HCT116 (cell line): ENCODE measurements at regions not wholly inside any gene's neighbourhood (a gene's known extent, or its start where the extent isn't known, plus 50 kb on each side); places are given as distances from the start of the nearest gene placed in this dataset.

Experiments
- ATAC-seq: fragments of 200-7000 bp; cut with Tn5 transposase; 2 replicates; pipeline ENCODE4 v1.9.1; 2020; ENCODE audit warnings: mild to moderate bottlenecking, moderate library complexity
- BruUV-seq: library from RNA; stranded (reverse); fragments of 400-500 nt; replicated peaks from 2 replicates; lab custom pipeline; 2021; lab: Mats Ljungman, UMichigan
- CTCF ChIA-PET: fragments of 300-600 bp; sonication (Branson Sonifier 250); formaldehyde crosslinking; loops from one replicate; lab custom pipeline; 2021; ENCODE audit warnings: antibody characterized with exemption; lab: Charles Lee
- POLR2A ChIA-PET: fragments of 300-600, 350-600 bp; sonication (Branson Sonifier 250); formaldehyde crosslinking; loops from one replicate; lab custom pipeline; 2021; ENCODE audit warnings: antibody characterized with exemption; lab: Charles Lee
- RAD21 ChIA-PET, 2 experiments: fragments of 300-600 bp; sonication (Branson Sonifier 250); formaldehyde crosslinking; loops; one replicate each; lab custom pipeline; 2023; ENCODE audit warnings: low total read pairs in 2 of 2; ENCODE audit not compliant: uncharacterized antibody in 2 of 2, unreplicated experiment in 2 of 2, low non-redundant PET in 1 of 2; lab: Charles Lee
- DNase-seq: peaks from one replicate; pipeline ENCODE4 v3.0.0-alpha.2; 2010; ENCODE audit warnings: low read depth, low spot score
- H2AFZ ChIP-seq: fragments of 200-600 bp; shearing (Covaris generic), sonication (generic); 2 replicates; pipeline ENCODE4 v1.6.1; 2017; ENCODE audit warnings: low read depth, mixed run types, mixed read lengths, antibody characterized with exemption, low read length; ENCODE audit not compliant: poor library complexity, severe bottlenecking
- H3K27ac ChIP-seq: 2 replicates; pipeline ENCODE4 v1.5.1; 2012; ENCODE audit warnings: low read depth, low read length
- H3K27me3 ChIP-seq: fragments of 200-600 bp; sonication (generic); 2 replicates; pipeline ENCODE4 v1.6.1; 2016; ENCODE audit warnings: mixed run types, low read length, mixed read lengths; ENCODE audit not compliant: insufficient read depth
- H3K36me3 ChIP-seq, 2 experiments: fragments of 200-500 bp in 1 of 2; fragments of 200-600 bp in 1 of 2; sonication (Bioruptor generic) in 1 of 2; sonication (generic) in 1 of 2; 2 replicates each; pipeline versions ENCODE4 v1.5.1 to v1.6.1; 2014 to 2016; ENCODE audit warnings: low read length in 2 of 2, inconsistent platforms in 1 of 2, mixed read lengths in 1 of 2, mixed run types in 1 of 2; ENCODE audit not compliant: insufficient read depth in 2 of 2, control insufficient read depth in 1 of 2
- H3K4me1 ChIP-seq, 2 experiments: fragments of 200-600 bp in 1 of 2; sonication (generic) in 1 of 2; 2 replicates each; pipeline versions ENCODE4 v1.5.1 to v1.6.1; 2012 to 2017; ENCODE audit warnings: low read length in 2 of 2, inconsistent platforms in 1 of 2, mild to moderate bottlenecking in 1 of 2, mixed read lengths in 1 of 2, mixed run types in 1 of 2, moderate library complexity in 1 of 2; ENCODE audit not compliant: insufficient read depth in 2 of 2, control insufficient read depth in 1 of 2
- H3K4me2 ChIP-seq: fragments of 200-600 bp; sonication (generic); 2 replicates; pipeline ENCODE4 v1.6.1; 2017; ENCODE audit warnings: mixed run types, low read length, mixed read lengths
- H3K4me3 ChIP-seq, 2 experiments: fragments of 200-600 bp in 1 of 2; sonication (generic) in 1 of 2; replicated peaks in 1 of 2; 2 replicates each; pipeline ENCODE4 v1.5.1; 2011 to 2016; ENCODE audit warnings: low read length in 2 of 2, control low read depth in 1 of 2, low read depth in 1 of 2, mild to moderate bottlenecking in 1 of 2, mixed read lengths in 1 of 2, mixed run types in 1 of 2
- H3K79me2 ChIP-seq: fragments of 200-600 bp; sonication (generic); 2 replicates; pipeline ENCODE4 v1.6.1; 2017; ENCODE audit warnings: mild to moderate bottlenecking, mixed run types, low read length, moderate library complexity, mixed read lengths; ENCODE audit not compliant: insufficient read depth
- H3K9ac ChIP-seq: fragments of 200-600 bp; sonication (generic); 2 replicates; pipeline ENCODE4 v1.6.1; 2016; ENCODE audit warnings: low read length, mixed read lengths
- H3K9me2 ChIP-seq: fragments of 200-600 bp; sonication (generic), shearing (Covaris generic); 2 replicates; pipeline ENCODE4 v1.6.1; 2017; ENCODE audit warnings: mixed run types, mild to moderate bottlenecking, moderate library complexity; ENCODE audit not compliant: insufficient read depth
- H3K9me3 ChIP-seq, 2 experiments: fragments of 200-500 bp in 1 of 2; fragments of 200-600 bp in 1 of 2; sonication (Bioruptor generic) in 1 of 2; sonication (generic) in 1 of 2; 2 replicates each; pipeline ENCODE4 v1.6.1; 2014 to 2017; ENCODE audit warnings: low read length in 2 of 2, mixed read lengths in 2 of 2, inconsistent platforms in 1 of 2, low read depth in 1 of 2, mild to moderate bottlenecking in 1 of 2, mixed run types in 1 of 2, moderate library complexity in 1 of 2; ENCODE audit not compliant: control insufficient read depth in 1 of 2, insufficient read depth in 1 of 2
- H4K20me1 ChIP-seq: fragments of 200-600 bp; sonication (generic), shearing (Covaris generic); 2 replicates; pipeline ENCODE4 v1.6.1; 2017; ENCODE audit warnings: mixed run types, mild to moderate bottlenecking, moderate library complexity; ENCODE audit not compliant: insufficient read depth
- ATF3 ChIP-seq: IDR thresholded peaks from 2 replicates; pipeline ENCODE4 v1.6.1; 2012
- CBX3 ChIP-seq: IDR thresholded peaks from 2 replicates; pipeline ENCODE4 v1.6.1; 2012; ENCODE audit warnings: low read depth
- CTCF ChIP-seq, 3 experiments: fragments of 200-600 bp in 1 of 3; sonication (generic) in 1 of 3; IDR thresholded peaks in 2 of 3; conservative IDR thresholded peaks in 1 of 3; 2 replicates each; pipeline ENCODE4 v1.5.1; 2012 to 2017; ENCODE audit warnings: low read depth in 2 of 3, low read length in 2 of 3, antibody characterized with exemption in 1 of 3, borderline replicate concordance in 1 of 3, control low read depth in 1 of 3, mild to moderate bottlenecking in 1 of 3, mixed read lengths in 1 of 3, mixed run types in 1 of 3, moderate library complexity in 1 of 3; ENCODE audit not compliant: insufficient read depth in 1 of 3
- EGR1 ChIP-seq: IDR thresholded peaks from 2 replicates; pipeline ENCODE4 v1.6.1; 2012; ENCODE audit warnings: low read depth
- ELF1 ChIP-seq: IDR thresholded peaks from 2 replicates; pipeline ENCODE4 v1.6.1; 2012; ENCODE audit warnings: low read depth, borderline replicate concordance
- EZH2phosphoT487 ChIP-seq: fragments of 200-600 bp; IDR thresholded peaks from 2 replicates; pipeline ENCODE4 v1.6.1; 2018; ENCODE audit warnings: antibody characterized with exemption, borderline replicate concordance
- JUND ChIP-seq: IDR thresholded peaks from 2 replicates; pipeline ENCODE4 v1.6.1; 2012
- MAX ChIP-seq: IDR thresholded peaks from 2 replicates; pipeline ENCODE4 v1.6.1; 2012
- POLR2A ChIP-seq: IDR thresholded peaks from 2 replicates; pipeline ENCODE4 v1.7.0; 2011; ENCODE audit warnings: borderline replicate concordance; ENCODE audit not compliant: insufficient read depth, insufficient read length; ENCODE audit errors: extremely low read depth
- POLR2AphosphoS5 ChIP-seq: IDR thresholded peaks from 2 replicates; pipeline ENCODE4 v1.6.1; 2011; ENCODE audit warnings: mild to moderate bottlenecking, low read depth, low read length, moderate library complexity
- ZBTB33 ChIP-seq: IDR thresholded peaks from 2 replicates; pipeline ENCODE4 v1.6.1; 2011; ENCODE audit warnings: mild to moderate bottlenecking, low read length, moderate library complexity; ENCODE audit not compliant: insufficient replicate concordance; ENCODE audit errors: extremely low read depth
- intact Hi-C: fragments of 100-400 bp; cut with micrococcal nuclease; formaldehyde crosslinking; loops from 2 replicates; pipeline ENCODE4 v1.10.0; 2022

DNA sequence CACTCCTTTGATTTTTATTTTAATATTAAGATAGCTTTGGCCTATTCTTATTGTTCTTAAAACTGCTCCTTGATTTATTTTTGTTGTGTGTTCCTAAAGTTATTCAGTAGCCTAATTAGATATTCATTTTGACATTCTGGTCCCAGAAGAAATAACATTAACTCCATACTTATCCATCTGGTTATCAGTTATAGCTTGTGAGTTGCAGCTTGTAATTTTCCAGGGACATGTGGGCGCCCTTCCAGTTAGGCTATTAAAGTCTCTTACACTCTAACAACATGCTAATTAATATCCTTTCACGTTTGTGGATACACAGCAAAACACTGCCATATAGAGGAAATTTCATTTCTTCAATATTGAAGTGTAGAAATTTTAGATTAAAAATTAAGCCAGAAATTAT lies 987.5 kb downstream of the HACE1 start:
- Histone ChIP-seq H3K9ac (no peak overlapping the region), H3K36me3 (no peaks in the 10 kb centered on the region), H3K4me2 (no peak overlapping the region), H3K4me3 (no peak overlapping the region), H3K4me1 (no peaks in the 10 kb centered on the region), H3K79me2 (no peaks in the 10 kb centered on the region), H2AFZ (no peak overlapping the region), H3K9me3 (no peaks in the 10 kb centered on the region), H3K27me3 (no peaks in the 10 kb centered on the region), H3K27ac (no peak overlapping the region), H3K9me2 (no peaks in the 10 kb centered on the region), H4K20me1 (no peaks in the 10 kb centered on the region)
- intact Hi-C loops, result no loop called here
- ATAC-seq (no peak), DNase-seq (no peak)
- TF ChIP-seq ELF1 (no peak), ATF3 (no peak), EGR1 (no peak), POLR2AphosphoS5 (no peak), EZH2phosphoT487 (no peak), JUND (no peak), POLR2A (no peak), ZBTB33 (no peak), CTCF (IDR thresholded peaks at IDR 0.05 in 2 of 3, conservative IDR thresholded peaks at IDR 0.05 in 1 of 3; ENCODE audit: borderline replicate concordance in 1 of 3, insufficient read depth in 1 of 3, low read depth in 2 of 3, low read length in 2 of 3) (no peak), MAX (no peak), CBX3 (no peak)
- POLR2A ChIA-PET, result no interaction called here
- CTCF ChIA-PET, result no interaction called here
- no TSS peak for BruUV-seq
- RAD21 ChIA-PET, result no interaction called here
